GM23338 (cell line): ENCODE measurements at regions not wholly inside any gene's neighbourhood (a gene's known extent, or its start where the extent isn't known, plus 50 kb on each side); places are given as distances from the start of the nearest gene placed in this dataset.

ENCODE experiments used
- CREB1 ChIP-seq: fragments of 250-450 bp; sonication (Bioruptor Pico); IDR thresholded peaks from 2 replicates; pipeline ENCODE4 v1.5.0; 2020; ENCODE audit warnings: low read depth, mild to moderate bottlenecking, moderate library complexity
- CTCF ChIP-seq, 2 experiments: fragments of 200-600 bp in 1 of 2; sonication (generic) in 1 of 2; conservative IDR thresholded peaks; 2 replicates each; pipeline versions ENCODE4 v1.5.1 to v1.6.1; 2016 to 2017; ENCODE audit warnings: antibody characterized with exemption in 2 of 2, low read depth in 2 of 2, mild to moderate bottlenecking in 2 of 2, moderate library complexity in 1 of 2
- EZH2 ChIP-seq: fragments of 200-600 bp; sonication (generic); IDR thresholded peaks from one replicate; pipeline ENCODE4 v1.8.0; 2017; ENCODE audit warnings: antibody characterized with exemption, mild to moderate bottlenecking, low read depth; ENCODE audit not compliant: unreplicated experiment
- EZH2phosphoT487 ChIP-seq: fragments of 200-600 bp; sonication (generic); IDR thresholded peaks from one replicate; pipeline ENCODE4 v1.8.1; 2018; ENCODE audit warnings: antibody characterized with exemption; ENCODE audit not compliant: unreplicated experiment
- NANOG ChIP-seq: IDR thresholded peaks from 2 replicates; pipeline ENCODE4 v1.6.1; 2016; ENCODE audit warnings: antibody characterized with exemption, borderline replicate concordance
- POLR2AphosphoS5 ChIP-seq: IDR thresholded peaks from 2 replicates; pipeline ENCODE4 v1.6.1; 2016; ENCODE audit warnings: antibody characterized with exemption, low read depth
- REST ChIP-seq: IDR thresholded peaks from one replicate; pipeline ENCODE4 v1.6.1; 2018; ENCODE audit warnings: antibody characterized with exemption; ENCODE audit not compliant: unreplicated experiment
- ZNF114 ChIP-seq: fragments of 250-450 bp; sonication (Bioruptor Pico); IDR thresholded peaks from 2 replicates; pipeline ENCODE4 v1.5.0; 2020; ENCODE audit warnings: mild to moderate bottlenecking, moderate library complexity
- TF ChIP-seq, protein P1 (sequence below): IDR thresholded peaks from 2 replicates; pipeline ENCODE4 v1.6.1; 2016; ENCODE audit warnings: antibody characterized with exemption

DNA sequence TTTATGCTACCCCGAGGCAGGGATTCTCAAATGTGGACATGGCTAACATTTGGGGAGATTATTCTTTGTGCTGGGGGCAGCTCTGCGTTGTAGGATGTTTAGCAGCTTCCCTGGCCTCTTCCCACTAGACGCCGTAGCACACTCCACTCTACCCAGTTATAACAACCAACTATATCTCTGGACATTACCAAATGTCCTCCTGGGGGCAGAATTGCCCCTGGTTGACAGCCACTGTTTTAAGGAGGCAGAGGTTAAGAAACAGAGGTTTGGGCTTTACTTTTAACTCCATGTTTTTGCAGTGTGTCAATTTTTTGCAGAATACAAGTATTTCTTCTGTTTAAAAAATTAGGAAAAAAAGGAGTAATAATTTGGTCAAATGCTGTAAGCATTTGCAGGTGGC is 56.2 kb upstream of the BMP6 start:
- TF ChIP-seq ZNF114 (no peak), REST (no peak), CTCF (conservative IDR thresholded peaks at IDR 0.05; ENCODE audit: low read depth in 2 of 2) (peak; percentile 42 to 58), POLR2AphosphoS5 (no peak), EZH2phosphoT487 (no peak), EZH2 (no peak), CREB1 (no peak), NANOG (no peak)
- TF ChIP-seq, protein P1, sequence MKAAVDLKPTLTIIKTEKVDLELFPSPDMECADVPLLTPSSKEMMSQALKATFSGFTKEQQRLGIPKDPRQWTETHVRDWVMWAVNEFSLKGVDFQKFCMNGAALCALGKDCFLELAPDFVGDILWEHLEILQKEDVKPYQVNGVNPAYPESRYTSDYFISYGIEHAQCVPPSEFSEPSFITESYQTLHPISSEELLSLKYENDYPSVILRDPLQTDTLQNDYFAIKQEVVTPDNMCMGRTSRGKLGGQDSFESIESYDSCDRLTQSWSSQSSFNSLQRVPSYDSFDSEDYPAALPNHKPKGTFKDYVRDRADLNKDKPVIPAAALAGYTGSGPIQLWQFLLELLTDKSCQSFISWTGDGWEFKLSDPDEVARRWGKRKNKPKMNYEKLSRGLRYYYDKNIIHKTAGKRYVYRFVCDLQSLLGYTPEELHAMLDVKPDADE, result no peak
